C4-2B (cell line): ENCODE measurements at regions not wholly inside any gene's neighbourhood (a gene's known extent, or its start where the extent isn't known, plus 50 kb on each side); places are given as distances from the start of the nearest gene placed in this dataset.

Experiments
- CTCF ChIP-seq: fragments of 450-650 bp; conservative IDR thresholded peaks from 2 replicates; pipeline ENCODE4 v1.5.1; 2017; ENCODE audit warnings: mild to moderate bottlenecking
- ZFX ChIP-seq: fragments of 450-650 bp; IDR thresholded peaks from 2 replicates; pipeline ENCODE4 v1.6.1; 2017

- TF ChIP-seq CTCF = no peak
- no peak for TF ChIP-seq ZFX
Measured at GRCh38 chr3:64336488-64336887, 111.2 kb upstream of the PRICKLE2 start.
